ENCODE measurements at regions not wholly inside any gene's neighbourhood (a gene's known extent, or its start where the extent isn't known, plus 50 kb on each side); places are given as distances from the start of the nearest gene placed in this dataset.
A peak's percentile ranks its signal among the peaks of the same experiment; 100 is the strongest.
"Not testable (repeated sequence)": the region's sequence is repeated elsewhere in the genome, so short reads cannot be mapped to it uniquely, and the experiment has no call there.

DNA sequence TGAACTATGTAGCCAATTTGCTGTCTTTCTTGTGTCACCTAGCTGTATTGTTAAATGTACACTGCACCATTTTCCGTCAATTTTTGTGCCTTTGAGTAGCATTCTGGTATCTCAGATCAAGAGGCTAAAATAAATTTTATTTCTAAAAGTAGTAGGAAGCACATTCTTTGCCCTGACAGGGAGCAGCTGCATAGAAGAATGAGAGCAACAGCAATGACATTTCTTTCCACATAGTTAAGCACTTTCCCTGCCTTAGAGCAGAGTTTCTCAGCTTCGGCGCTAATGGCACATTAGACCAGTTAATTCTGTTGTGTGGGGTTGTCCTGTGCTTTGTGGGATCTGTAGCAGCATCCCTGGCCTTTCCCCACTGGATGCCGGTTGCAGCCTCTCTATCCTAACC is 173.9 kb downstream of the CHIC2 start:
- Mint-ChIP-seq H3K27me3 (peaks cover 7% of the 10 kb centered on the region), H3K27ac (no peak overlapping the region), H3K4me1 (no peaks in the 10 kb centered on the region), H3K4me3 (no peak overlapping the region), H3K36me3 (no peaks in the 10 kb centered on the region), H3K9me3 (no peaks in the 10 kb centered on the region)
- Histone ChIP-seq H3K36me3 (ENCODE audit: control insufficient read depth, insufficient read depth, low read length) (no peaks in the 10 kb centered on the region), H3K4me3 (ENCODE audit: low read depth, low read length) (no peak overlapping the region), H3K27me3 (ENCODE audit: control insufficient read depth, insufficient read depth, low read length) (no peaks in the 10 kb centered on the region), H3K4me1 (ENCODE audit: control insufficient read depth, insufficient read depth, low read length, poor library complexity, severe bottlenecking) (no peaks in the 10 kb centered on the region), H3K9me3 (ENCODE audit: control insufficient read depth in 2 of 2, low read length in 2 of 2) (no peaks in the 10 kb centered on the region), H3K27ac (ENCODE audit: insufficient read depth, low read length, poor library complexity, severe bottlenecking) (no peak overlapping the region)
- ATAC-seq (ENCODE audit: low read depth in 2 of 2) = no peak
- DNase-seq = no peak

DNA sequence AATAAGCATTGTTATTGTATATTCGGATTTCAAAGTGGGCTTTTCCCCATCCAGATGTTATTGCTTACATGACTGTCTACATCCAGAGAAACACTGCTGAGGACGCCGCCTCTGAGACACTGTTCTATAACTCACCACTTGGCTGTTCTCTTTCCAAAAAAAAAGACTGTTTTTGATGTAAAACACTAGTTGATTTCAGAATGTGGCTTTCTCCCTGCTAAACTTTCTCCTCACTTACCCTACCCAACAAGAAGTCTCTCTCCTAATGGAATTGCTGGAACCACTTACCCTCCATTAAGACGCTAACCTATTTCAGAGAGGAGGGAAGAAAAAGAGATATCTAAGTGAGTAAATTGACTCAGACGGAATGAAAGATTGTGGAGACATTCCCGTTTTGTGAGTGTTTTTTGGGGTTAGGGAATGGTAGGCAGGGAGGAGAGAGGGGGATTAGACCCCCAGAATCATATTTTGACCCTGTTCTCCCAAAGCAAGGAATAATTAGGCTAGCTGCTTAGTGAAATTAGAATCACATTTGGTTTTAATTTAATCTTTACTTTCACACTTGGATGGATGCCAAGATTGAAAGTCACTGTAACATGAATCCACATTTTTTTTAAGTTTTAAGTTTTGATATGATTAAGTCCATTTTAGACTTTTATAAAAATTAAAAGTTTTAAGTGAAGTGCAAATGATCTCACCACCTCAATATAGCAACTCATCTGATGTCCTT is 174.9 kb downstream of the CHIC2 start:
- H3K4me1 Mint-ChIP-seq = no peaks in the 10 kb centered on the region
- Histone ChIP-seq H3K9me3 (ENCODE audit: control insufficient read depth in 2 of 2, low read length in 2 of 2) (no peaks in the 10 kb centered on the region), H3K27ac (ENCODE audit: insufficient read depth, low read length, poor library complexity, severe bottlenecking) (no peak overlapping the region), H3K36me3 (ENCODE audit: control insufficient read depth, insufficient read depth, low read length) (no peaks in the 10 kb centered on the region), H3K27me3 (ENCODE audit: control insufficient read depth, insufficient read depth, low read length) (no peaks in the 10 kb centered on the region), H3K4me1 (ENCODE audit: control insufficient read depth, insufficient read depth, low read length, poor library complexity, severe bottlenecking) (no peaks in the 10 kb centered on the region), H3K4me3 (ENCODE audit: low read depth, low read length) (no peak overlapping the region)
- ATAC-seq (ENCODE audit: low read depth in 2 of 2) (no peak), DNase-seq (no peak)
- H3K36me3 Mint-ChIP-seq = no peaks in the 10 kb centered on the region
- no peak overlapping the region for H3K4me3 Mint-ChIP-seq
- H3K27me3 Mint-ChIP-seq = peaks cover 7% of the 10 kb centered on the region
- H3K9me3 Mint-ChIP-seq = no peaks in the 10 kb centered on the region
- H3K27ac Mint-ChIP-seq = no peak overlapping the region

DNA sequence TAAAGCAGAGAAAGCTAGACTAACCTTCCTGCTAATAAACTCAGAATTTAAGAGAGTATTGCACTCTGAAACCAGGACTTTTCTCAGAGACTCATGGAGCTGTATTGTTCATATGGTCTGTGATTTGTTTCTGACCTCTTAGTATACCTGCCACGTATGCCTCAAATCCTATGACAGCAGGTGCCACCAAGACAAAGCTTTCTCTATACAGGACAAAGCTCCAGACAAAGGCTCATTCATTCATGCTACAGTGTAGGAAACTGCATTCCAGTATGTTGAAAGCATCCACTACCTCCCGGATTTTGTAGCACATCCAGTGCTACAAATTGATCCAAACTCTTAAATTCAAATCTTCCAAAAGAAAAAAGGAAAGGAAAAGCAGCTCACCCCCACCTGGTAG is 178.3 kb downstream of the CHIC2 start:
- Histone ChIP-seq H3K4me1 (ENCODE audit: control insufficient read depth, insufficient read depth, low read length, poor library complexity, severe bottlenecking) (no peaks in the 10 kb centered on the region), H3K4me3 (ENCODE audit: low read depth, low read length) (no peak overlapping the region), H3K27me3 (ENCODE audit: control insufficient read depth, insufficient read depth, low read length) (no peaks in the 10 kb centered on the region), H3K9me3 (ENCODE audit: control insufficient read depth in 2 of 2, low read length in 2 of 2) (no peaks in the 10 kb centered on the region), H3K27ac (ENCODE audit: insufficient read depth, low read length, poor library complexity, severe bottlenecking) (no peak overlapping the region), H3K36me3 (ENCODE audit: control insufficient read depth, insufficient read depth, low read length) (no peaks in the 10 kb centered on the region)
- Mint-ChIP-seq H3K4me1 (no peaks in the 10 kb centered on the region), H3K27ac (no peak overlapping the region), H3K27me3 (no peaks in the 10 kb centered on the region), H3K9me3 (no peaks in the 10 kb centered on the region), H3K4me3 (no peak overlapping the region), H3K36me3 (no peaks in the 10 kb centered on the region)
- DNase-seq (no peak), ATAC-seq (ENCODE audit: low read depth in 2 of 2) (no peak)

DNA sequence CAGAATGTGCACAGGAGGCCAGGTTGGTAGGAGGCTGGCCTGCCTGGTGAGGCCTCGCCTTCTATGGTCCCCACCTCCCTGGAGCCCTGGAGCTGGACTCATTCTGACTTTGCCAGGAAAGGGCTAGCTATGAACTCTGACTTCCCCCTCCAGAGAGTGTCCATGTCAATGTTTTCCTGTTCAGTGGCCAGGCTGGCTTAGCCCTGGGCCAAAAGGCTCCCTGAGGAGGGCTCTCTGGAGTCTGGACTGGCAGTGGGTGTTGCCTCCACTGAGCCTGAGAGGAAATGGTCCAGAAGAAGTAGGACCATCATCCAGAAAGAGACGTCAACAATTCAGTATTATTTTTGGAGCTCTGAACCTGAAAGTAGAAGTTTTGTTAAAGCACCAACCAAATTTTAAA is 178.7 kb downstream of the CHIC2 start:
- Mint-ChIP-seq H3K4me3 (no peak overlapping the region), H3K9me3 (no peaks in the 10 kb centered on the region), H3K4me1 (no peaks in the 10 kb centered on the region), H3K27ac (no peak overlapping the region), H3K27me3 (no peaks in the 10 kb centered on the region), H3K36me3 (no peaks in the 10 kb centered on the region)
- Histone ChIP-seq H3K36me3 (ENCODE audit: control insufficient read depth, insufficient read depth, low read length) (no peaks in the 10 kb centered on the region), H3K4me1 (ENCODE audit: control insufficient read depth, insufficient read depth, low read length, poor library complexity, severe bottlenecking) (no peaks in the 10 kb centered on the region), H3K27me3 (ENCODE audit: control insufficient read depth, insufficient read depth, low read length) (no peaks in the 10 kb centered on the region), H3K4me3 (ENCODE audit: low read depth, low read length) (no peak overlapping the region), H3K9me3 (ENCODE audit: control insufficient read depth in 2 of 2, low read length in 2 of 2) (no peaks in the 10 kb centered on the region), H3K27ac (ENCODE audit: insufficient read depth, low read length, poor library complexity, severe bottlenecking) (no peak overlapping the region)
- no peak for ATAC-seq (ENCODE audit: low read depth in 2 of 2)
- no peak for DNase-seq

DNA sequence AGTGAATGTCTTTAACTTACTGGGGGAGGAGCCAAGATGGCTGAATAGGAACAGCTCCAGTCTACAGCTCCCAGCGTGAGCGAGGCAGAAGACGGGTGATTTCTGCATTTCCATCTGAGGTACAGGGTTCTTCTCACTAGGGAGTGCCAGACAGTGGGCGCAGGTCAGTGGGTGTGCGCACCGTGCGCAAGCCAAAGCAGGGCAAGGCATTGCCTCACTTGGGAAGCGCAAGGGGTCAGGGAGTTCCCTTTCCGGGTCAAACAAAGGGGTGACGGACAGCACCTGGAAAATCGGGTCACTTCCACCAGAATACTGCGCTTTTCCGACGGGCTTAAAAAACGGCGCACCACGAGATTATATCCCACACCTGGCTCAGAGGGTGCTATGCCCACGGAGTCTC is 187.3 kb downstream of the CHIC2 start:
- H3K4me3 ChIP-seq (ENCODE audit: low read depth, low read length); H3K36me3 ChIP-seq (ENCODE audit: control insufficient read depth, insufficient read depth, low read length); H3K4me1 Mint-ChIP-seq; H3K4me1 ChIP-seq (ENCODE audit: control insufficient read depth, insufficient read depth, low read length, poor library complexity, severe bottlenecking); H3K27me3 Mint-ChIP-seq; H3K27me3 ChIP-seq (ENCODE audit: control insufficient read depth, insufficient read depth, low read length); H3K36me3 Mint-ChIP-seq; H3K9me3 Mint-ChIP-seq; H3K4me3 Mint-ChIP-seq; ATAC-seq (ENCODE audit: low read depth in 2 of 2); H3K27ac ChIP-seq (ENCODE audit: insufficient read depth, low read length, poor library complexity, severe bottlenecking); H3K9me3 ChIP-seq (ENCODE audit: control insufficient read depth in 2 of 2, low read length in 2 of 2); H3K27ac Mint-ChIP-seq; DNase-seq: not testable (repeated sequence)

DNA sequence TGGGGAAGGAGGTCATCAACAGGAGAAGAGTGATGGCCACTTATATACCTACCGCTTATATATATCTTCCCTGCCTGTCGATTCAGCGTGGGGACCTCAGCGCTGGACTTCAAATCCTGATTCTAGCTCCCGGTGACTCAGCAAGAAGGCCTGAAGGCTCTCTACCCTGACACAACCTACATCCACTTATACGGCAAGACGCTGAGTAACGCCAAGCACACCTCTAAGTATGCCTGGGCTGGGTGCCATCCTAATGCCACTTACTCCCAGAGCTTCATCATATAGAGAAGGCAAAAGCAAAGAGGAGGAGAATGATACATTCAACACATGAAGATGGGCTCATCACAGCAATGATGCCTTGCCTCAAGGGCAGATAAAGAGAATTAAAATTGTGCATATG is 198.3 kb downstream of the CHIC2 start:
- H3K4me3 Mint-ChIP-seq = no peak overlapping the region
- H3K9me3 Mint-ChIP-seq = peaks cover 0 to 2% (median 0%) of the 10 kb centered on the region in 7 donors
- Histone ChIP-seq H3K27ac (ENCODE audit: insufficient read depth, low read length, poor library complexity, severe bottlenecking) (no peak overlapping the region), H3K36me3 (ENCODE audit: control insufficient read depth, insufficient read depth, low read length) (no peaks in the 10 kb centered on the region), H3K9me3 (ENCODE audit: control insufficient read depth in 2 of 2, low read length in 2 of 2) (no peaks in the 10 kb centered on the region), H3K27me3 (ENCODE audit: control insufficient read depth, insufficient read depth, low read length) (no peaks in the 10 kb centered on the region), H3K4me1 (ENCODE audit: control insufficient read depth, insufficient read depth, low read length, poor library complexity, severe bottlenecking) (no peaks in the 10 kb centered on the region), H3K4me3 (ENCODE audit: low read depth, low read length) (no peak overlapping the region)
- DNase-seq (no peak), ATAC-seq (ENCODE audit: low read depth in 2 of 2) (no peak)
- H3K27me3 Mint-ChIP-seq = peaks cover 8% of the 10 kb centered on the region
- no peaks in the 10 kb centered on the region for H3K4me1 Mint-ChIP-seq
- no peak overlapping the region for H3K27ac Mint-ChIP-seq
- H3K36me3 Mint-ChIP-seq = no peaks in the 10 kb centered on the region

DNA sequence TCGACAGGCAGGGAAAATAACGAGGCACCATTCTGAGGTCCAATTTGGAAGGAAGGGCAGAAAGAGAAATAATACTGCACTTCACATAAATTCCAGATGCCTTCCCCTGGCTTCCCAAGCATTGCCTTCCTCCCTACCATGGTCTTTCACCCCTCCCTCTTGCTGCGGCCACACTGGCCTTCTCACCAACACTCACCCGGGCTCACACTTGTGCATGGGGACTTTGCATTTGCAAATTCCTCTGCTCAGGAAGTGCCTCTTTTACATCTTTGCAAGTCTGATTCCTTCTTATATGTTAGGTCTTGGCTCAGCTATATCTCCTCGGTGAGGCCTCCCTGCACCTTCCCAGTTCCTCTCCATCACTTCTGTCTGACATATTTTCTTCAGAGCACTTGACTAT is 199.4 kb downstream of the CHIC2 start:
- H3K4me3 Mint-ChIP-seq = no peak overlapping the region
- H3K4me1 Mint-ChIP-seq = no peaks in the 10 kb centered on the region

DNA sequence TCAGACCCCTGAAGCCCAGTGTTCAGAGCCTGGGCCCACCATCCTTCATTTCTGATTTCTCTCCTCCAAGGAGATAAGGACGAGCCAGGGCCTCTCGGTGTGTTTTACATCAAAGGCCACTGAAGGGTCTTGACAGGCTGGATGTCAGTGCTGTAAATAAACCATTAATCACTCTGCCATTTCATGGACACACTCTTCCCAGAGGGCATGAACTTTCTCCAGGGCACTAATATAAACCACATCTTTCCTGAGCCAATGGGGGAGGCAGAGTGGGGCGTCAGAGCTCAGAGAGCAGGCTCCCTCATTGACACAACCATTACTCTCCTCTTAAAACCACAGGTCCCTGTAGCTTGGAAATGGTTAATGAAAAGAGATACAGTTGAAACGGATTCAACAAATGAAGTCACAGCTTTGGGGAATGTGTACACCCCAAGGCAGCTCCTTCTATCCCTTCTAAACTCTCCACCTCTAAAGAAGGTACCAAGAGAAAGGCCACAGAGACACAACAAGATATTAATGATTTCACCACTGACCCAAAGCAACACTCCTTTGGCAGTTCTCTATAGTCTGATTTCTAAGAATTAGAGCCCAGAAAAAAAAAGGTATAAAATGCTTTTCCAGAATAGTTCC is 200.6 kb downstream of the CHIC2 start:
- no peaks in the 10 kb centered on the region for H3K27me3 ChIP-seq (ENCODE audit: control insufficient read depth, insufficient read depth, low read length)
- DNase-seq (no peak), ATAC-seq (ENCODE audit: low read depth in 2 of 2) (peak in 1 of 2 donors; percentile 24)
- peaks cover 13% of the 10 kb centered on the region for H3K27me3 Mint-ChIP-seq
- H3K9me3 ChIP-seq (ENCODE audit: control insufficient read depth in 2 of 2, low read length in 2 of 2) = no peaks in the 10 kb centered on the region
- H3K4me1 Mint-ChIP-seq = no peaks in the 10 kb centered on the region
- H3K36me3 Mint-ChIP-seq = no peaks in the 10 kb centered on the region
- no peaks in the 10 kb centered on the region for H3K4me1 ChIP-seq (ENCODE audit: control insufficient read depth, insufficient read depth, low read length, poor library complexity, severe bottlenecking)
- no peaks in the 10 kb centered on the region for H3K36me3 ChIP-seq (ENCODE audit: control insufficient read depth, insufficient read depth, low read length)
- H3K4me3 Mint-ChIP-seq = no peak overlapping the region
- no peak overlapping the region for H3K27ac Mint-ChIP-seq
- H3K9me3 Mint-ChIP-seq = peaks cover 0 to 2% (median 0%) of the 10 kb centered on the region in 7 donors
- no peak overlapping the region for H3K4me3 ChIP-seq (ENCODE audit: low read depth, low read length)
- no peak overlapping the region for H3K27ac ChIP-seq (ENCODE audit: insufficient read depth, low read length, poor library complexity, severe bottlenecking)

More for the DNA sequence above, 199.4 kb downstream of the CHIC2 start:
- no peaks in the 10 kb centered on the region for H3K9me3 ChIP-seq (ENCODE audit: control insufficient read depth in 2 of 2, low read length in 2 of 2)
- ATAC-seq (ENCODE audit: low read depth in 2 of 2) = no peak
- no peaks in the 10 kb centered on the region for H3K4me1 ChIP-seq (ENCODE audit: control insufficient read depth, insufficient read depth, low read length, poor library complexity, severe bottlenecking)
- H3K27ac Mint-ChIP-seq = no peak overlapping the region
- H3K9me3 Mint-ChIP-seq = peaks cover 0 to 2% (median 0%) of the 10 kb centered on the region in 7 donors
- H3K36me3 Mint-ChIP-seq = no peaks in the 10 kb centered on the region
- H3K27ac ChIP-seq (ENCODE audit: insufficient read depth, low read length, poor library complexity, severe bottlenecking) = no peak overlapping the region
- H3K27me3 Mint-ChIP-seq = peaks cover 13% of the 10 kb centered on the region
- no peak overlapping the region for H3K4me3 ChIP-seq (ENCODE audit: low read depth, low read length)
- no peaks in the 10 kb centered on the region for H3K27me3 ChIP-seq (ENCODE audit: control insufficient read depth, insufficient read depth, low read length)
- no peaks in the 10 kb centered on the region for H3K36me3 ChIP-seq (ENCODE audit: control insufficient read depth, insufficient read depth, low read length)
- no peak for DNase-seq

All from CD4-positive, CD25-positive, alpha-beta regulatory T cell (primary cell).